Hindlimb muscle (tissue), 1 donor: ENCODE measurements at regions not wholly inside any gene's neighbourhood (a gene's known extent, or its start where the extent isn't known, plus 50 kb on each side); places are given as distances from the start of the nearest gene placed in this dataset.

Experiments used
- DNase-seq: peaks from one replicate; pipeline ENCODE4 v3.0.0-alpha.2; 2013

- DNase-seq, result no peak
Observed at GRCh38 chr13:73428137-73428536, 369.3 kb downstream of the KLF5 start.

GRCh38 chr13:73422973-73423372 lies 364.2 kb downstream of the KLF5 start:
- DNase-seq, result no peak

GRCh38 chr13:73421310-73421912 lies 362.6 kb downstream of the KLF5 start:
- DNase-seq, result no peak

- DNase-seq, result no peak
Observed at GRCh38 chr13:73419186-73419585, 360.4 kb downstream of the KLF5 start.

- no peak for DNase-seq
Observed at GRCh38 chr13:73417012-73417615, 358.3 kb downstream of the KLF5 start.

- DNase-seq, result no peak
Observed at GRCh38 chr13:73416093-73416492, 357.3 kb downstream of the KLF5 start.

- DNase-seq, result no peak
Observed at GRCh38 chr13:73413656-73414055, 354.9 kb downstream of the KLF5 start.

GRCh38 chr13:73412933-73413332 lies 354.1 kb downstream of the KLF5 start:
- DNase-seq, result no peak

GRCh38 chr13:73411067-73411809 lies 352.4 kb downstream of the KLF5 start:
- no peak for DNase-seq

- no peak for DNase-seq
Observed at GRCh38 chr13:73406454-73406853, 347.6 kb downstream of the KLF5 start.

- DNase-seq, result no peak
Observed at GRCh38 chr13:73404581-73404980, 345.8 kb downstream of the KLF5 start.

GRCh38 chr13:73403355-73404120 lies 344.7 kb downstream of the KLF5 start:
- no peak for DNase-seq

- no peak for DNase-seq
Observed at GRCh38 chr13:73401769-73402168, 343.0 kb downstream of the KLF5 start.

GRCh38 chr13:73399347-73400216 lies 340.8 kb downstream of the KLF5 start:
- DNase-seq, result no peak

- DNase-seq, result no peak
Observed at GRCh38 chr13:73397496-73398305, 338.9 kb downstream of the KLF5 start.

GRCh38 chr13:73394066-73394465 lies 335.3 kb downstream of the KLF5 start:
- no peak for DNase-seq

GRCh38 chr13:73390100-73390499 lies 331.3 kb downstream of the KLF5 start:
- DNase-seq, result no peak

- no peak for DNase-seq
Observed at GRCh38 chr13:73388586-73388985, 329.8 kb downstream of the KLF5 start.

GRCh38 chr13:73387318-73387717 lies 328.5 kb downstream of the KLF5 start:
- no peak for DNase-seq

- no peak for DNase-seq
Observed at GRCh38 chr13:73385848-73386247, 327.0 kb downstream of the KLF5 start.
